PC-3 (cell line): ENCODE measurements at regions not wholly inside any gene's neighbourhood (a gene's known extent, or its start where the extent isn't known, plus 50 kb on each side); places are given as distances from the start of the nearest gene placed in this dataset.

Experiments used
- EZH2 ChIP-seq: fragments of 300-600 bp; sonication (generic); IDR thresholded peaks from one replicate; pipeline ENCODE4 v1.6.1; 2017; ENCODE audit warnings: antibody characterized with exemption, mild to moderate bottlenecking, low read length; ENCODE audit not compliant: unreplicated experiment
- EZH2phosphoT487 ChIP-seq: fragments of 300-600 bp; sonication (generic); IDR thresholded peaks from 2 replicates; pipeline ENCODE4 v1.6.1; 2018; ENCODE audit warnings: mild to moderate bottlenecking, antibody characterized with exemption, low read length, borderline replicate concordance
- TF ChIP-seq, protein P1 (sequence below): fragments of 300-600 bp; sonication (generic); conservative IDR thresholded peaks from 2 replicates; pipeline ENCODE4 v1.5.1; 2017; ENCODE audit warnings: antibody characterized with exemption, low read depth, mild to moderate bottlenecking, low read length

DNA sequence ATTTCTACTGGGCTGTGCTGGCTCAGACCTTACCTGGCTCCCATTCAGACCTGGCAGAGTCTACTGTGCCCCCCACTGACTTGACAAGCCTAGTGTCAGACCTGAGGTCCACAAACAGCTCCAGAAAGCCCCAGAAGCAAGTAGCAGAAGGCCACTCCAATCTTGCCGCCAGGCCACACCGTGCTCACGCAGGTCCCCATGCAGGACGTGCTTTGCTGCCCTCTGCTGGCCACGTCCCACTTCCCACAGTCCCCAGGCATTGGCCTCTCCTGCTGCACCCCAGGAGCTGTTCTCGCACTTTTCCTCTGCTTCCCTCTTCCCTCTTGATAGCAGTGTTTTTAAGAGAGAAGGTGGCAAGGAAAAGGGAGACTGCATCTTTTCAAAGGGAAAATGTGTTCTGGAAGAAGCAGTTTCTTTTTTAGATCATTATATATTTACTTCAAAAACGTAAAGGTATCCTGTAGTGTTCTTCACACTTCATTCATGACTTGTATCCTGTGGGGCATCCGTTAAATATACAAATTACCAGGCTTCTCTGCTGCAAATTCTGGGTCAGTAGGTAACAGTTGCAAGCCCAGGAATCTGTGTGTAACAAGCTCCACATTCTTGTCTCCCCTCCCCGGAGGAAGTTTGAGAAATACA is 81.4 kb upstream of the PAPOLG start:
- TF ChIP-seq, protein P1, sequence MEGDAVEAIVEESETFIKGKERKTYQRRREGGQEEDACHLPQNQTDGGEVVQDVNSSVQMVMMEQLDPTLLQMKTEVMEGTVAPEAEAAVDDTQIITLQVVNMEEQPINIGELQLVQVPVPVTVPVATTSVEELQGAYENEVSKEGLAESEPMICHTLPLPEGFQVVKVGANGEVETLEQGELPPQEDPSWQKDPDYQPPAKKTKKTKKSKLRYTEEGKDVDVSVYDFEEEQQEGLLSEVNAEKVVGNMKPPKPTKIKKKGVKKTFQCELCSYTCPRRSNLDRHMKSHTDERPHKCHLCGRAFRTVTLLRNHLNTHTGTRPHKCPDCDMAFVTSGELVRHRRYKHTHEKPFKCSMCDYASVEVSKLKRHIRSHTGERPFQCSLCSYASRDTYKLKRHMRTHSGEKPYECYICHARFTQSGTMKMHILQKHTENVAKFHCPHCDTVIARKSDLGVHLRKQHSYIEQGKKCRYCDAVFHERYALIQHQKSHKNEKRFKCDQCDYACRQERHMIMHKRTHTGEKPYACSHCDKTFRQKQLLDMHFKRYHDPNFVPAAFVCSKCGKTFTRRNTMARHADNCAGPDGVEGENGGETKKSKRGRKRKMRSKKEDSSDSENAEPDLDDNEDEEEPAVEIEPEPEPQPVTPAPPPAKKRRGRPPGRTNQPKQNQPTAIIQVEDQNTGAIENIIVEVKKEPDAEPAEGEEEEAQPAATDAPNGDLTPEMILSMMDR = peak; percentile 92
- no peak for TF ChIP-seq EZH2
- TF ChIP-seq EZH2phosphoT487 = no peak
